ENCODE measurements at regions not wholly inside any gene's neighbourhood (a gene's known extent, or its start where the extent isn't known, plus 50 kb on each side); places are given as distances from the start of the nearest gene placed in this dataset.
"Not testable (repeated sequence)": the region's sequence is repeated elsewhere in the genome, so short reads cannot be mapped to it uniquely, and the experiment has no call there.

DNA sequence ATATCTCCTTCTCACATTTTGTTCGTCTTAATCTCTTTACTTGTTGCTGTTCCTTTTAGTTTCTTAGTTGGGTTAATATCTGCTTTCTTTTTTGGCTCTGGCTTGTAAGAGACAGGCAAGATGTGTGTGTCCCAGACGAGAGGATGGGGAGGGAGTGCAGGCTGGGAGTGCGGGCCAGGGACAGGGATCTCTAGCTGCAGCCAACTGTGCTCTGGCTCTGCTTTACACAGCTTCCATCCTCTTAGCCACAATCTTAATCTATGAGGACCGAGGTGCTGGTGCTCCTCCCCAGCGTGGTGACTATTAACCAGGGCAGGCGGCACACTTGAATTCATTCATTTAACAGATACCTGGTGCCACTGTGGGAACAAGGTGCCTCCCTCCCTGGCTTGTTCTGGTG lies 70.9 kb upstream of the WASF3 start:
- in situ Hi-C loops (cut with HindIII; ENCODE audit: low sequenced_read_pairs), result no loop called here
- no peak overlapping the region for H3K4me3 ChIP-seq (ENCODE audit: low read depth, low read length)
- TF ChIP-seq, protein P1, sequence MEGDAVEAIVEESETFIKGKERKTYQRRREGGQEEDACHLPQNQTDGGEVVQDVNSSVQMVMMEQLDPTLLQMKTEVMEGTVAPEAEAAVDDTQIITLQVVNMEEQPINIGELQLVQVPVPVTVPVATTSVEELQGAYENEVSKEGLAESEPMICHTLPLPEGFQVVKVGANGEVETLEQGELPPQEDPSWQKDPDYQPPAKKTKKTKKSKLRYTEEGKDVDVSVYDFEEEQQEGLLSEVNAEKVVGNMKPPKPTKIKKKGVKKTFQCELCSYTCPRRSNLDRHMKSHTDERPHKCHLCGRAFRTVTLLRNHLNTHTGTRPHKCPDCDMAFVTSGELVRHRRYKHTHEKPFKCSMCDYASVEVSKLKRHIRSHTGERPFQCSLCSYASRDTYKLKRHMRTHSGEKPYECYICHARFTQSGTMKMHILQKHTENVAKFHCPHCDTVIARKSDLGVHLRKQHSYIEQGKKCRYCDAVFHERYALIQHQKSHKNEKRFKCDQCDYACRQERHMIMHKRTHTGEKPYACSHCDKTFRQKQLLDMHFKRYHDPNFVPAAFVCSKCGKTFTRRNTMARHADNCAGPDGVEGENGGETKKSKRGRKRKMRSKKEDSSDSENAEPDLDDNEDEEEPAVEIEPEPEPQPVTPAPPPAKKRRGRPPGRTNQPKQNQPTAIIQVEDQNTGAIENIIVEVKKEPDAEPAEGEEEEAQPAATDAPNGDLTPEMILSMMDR (IDR thresholded peaks at IDR 0.05; ENCODE audit: low read depth, low read length, missing control alignments), result no peak
- DNase-seq (ENCODE audit: low read depth), result no peak

DNA sequence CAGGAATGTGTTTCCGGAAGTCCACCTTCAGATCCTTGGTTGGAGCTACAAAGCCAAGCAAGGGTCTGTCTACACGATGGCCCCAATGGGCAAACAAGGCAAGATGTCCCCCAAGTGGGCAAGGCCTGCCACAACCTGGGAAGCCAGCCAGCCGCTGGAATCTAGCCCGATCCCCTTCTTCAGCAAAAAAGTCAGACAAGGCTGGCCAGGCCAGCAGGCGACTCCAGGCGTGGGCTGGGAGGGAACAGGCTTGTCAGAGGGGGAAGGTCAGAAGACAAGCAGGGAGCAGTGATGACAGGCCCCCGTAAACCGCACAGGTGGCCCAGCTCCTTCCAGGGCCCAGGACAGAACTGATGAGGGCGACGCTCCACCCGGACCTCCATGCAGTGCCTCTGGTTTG lies 69.7 kb upstream of the WASF3 start:
- no peak overlapping the region for H3K4me3 ChIP-seq (ENCODE audit: low read depth, low read length)
- no peak for DNase-seq (ENCODE audit: low read depth)
- in situ Hi-C loops (cut with HindIII; ENCODE audit: low sequenced_read_pairs), result no loop called here
- TF ChIP-seq, protein P1 (IDR thresholded peaks at IDR 0.05; ENCODE audit: low read depth, low read length, missing control alignments), result no peak

DNA sequence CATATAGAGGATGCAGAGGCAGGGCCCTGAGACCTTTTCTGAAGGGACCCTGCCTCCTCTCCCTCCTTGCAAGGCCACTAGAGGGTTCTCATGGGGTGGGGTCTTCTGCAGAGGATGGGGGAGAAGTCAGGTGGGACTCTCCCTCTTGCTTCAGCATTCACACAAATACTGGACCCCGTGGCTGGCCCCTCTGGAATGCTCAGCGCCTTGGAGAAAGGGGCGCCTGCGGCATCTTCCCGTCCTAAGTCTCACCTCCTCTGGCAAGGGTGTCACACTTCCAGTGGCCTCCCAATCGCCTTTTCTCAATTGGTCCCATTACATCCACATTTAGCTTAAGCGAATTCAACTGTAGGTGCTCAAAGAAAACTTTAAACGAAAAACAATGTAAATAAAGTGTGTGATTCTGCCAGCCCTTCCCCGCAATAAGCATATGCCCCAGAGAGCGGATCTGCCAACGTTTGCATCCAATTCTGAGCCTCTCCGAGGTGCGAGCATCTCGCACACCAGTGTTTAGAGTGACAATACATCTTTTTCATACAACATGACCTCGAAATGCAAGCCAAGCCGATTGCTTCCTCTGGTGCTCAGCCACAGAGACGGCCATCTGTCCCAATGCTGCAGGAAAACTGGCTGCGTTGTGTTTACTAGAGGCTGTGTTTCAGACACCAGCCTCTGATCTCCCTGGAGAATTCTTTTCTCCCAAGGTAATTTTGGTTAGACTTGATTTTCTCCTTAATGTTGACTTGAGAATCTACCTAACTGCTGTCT lies 69.1 kb upstream of the WASF3 start:
- H3K4me3 ChIP-seq (ENCODE audit: low read depth, low read length), result no peak overlapping the region
- TF ChIP-seq, protein P1 (IDR thresholded peaks at IDR 0.05; ENCODE audit: low read depth, low read length, missing control alignments), result no peak
- no peak for DNase-seq (ENCODE audit: low read depth)
- in situ Hi-C loops (cut with HindIII; ENCODE audit: low sequenced_read_pairs), result no loop called here

DNA sequence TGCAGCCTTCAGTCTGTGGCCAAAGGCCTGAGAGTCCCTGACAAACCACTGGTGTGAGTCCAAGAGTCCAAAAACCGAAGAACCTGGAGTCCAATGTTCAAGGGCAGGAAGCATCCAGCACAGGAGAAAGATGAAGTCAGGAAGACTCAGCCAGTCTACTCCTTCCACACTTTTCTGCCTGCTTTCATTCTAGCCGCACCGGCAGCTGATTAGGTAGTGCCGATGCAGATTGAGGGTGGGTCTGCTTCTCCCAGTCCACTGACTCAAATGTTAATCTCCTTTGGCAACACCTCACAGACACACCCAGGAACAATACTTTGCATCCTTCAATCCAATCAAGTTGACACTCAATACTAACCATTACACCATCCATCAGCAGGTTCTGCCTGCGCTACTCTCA lies 65.2 kb upstream of the WASF3 start:
- DNase-seq (ENCODE audit: low read depth); in situ Hi-C loops (cut with HindIII; ENCODE audit: low sequenced_read_pairs); H3K4me3 ChIP-seq (ENCODE audit: low read depth, low read length): not testable (repeated sequence)

DNA sequence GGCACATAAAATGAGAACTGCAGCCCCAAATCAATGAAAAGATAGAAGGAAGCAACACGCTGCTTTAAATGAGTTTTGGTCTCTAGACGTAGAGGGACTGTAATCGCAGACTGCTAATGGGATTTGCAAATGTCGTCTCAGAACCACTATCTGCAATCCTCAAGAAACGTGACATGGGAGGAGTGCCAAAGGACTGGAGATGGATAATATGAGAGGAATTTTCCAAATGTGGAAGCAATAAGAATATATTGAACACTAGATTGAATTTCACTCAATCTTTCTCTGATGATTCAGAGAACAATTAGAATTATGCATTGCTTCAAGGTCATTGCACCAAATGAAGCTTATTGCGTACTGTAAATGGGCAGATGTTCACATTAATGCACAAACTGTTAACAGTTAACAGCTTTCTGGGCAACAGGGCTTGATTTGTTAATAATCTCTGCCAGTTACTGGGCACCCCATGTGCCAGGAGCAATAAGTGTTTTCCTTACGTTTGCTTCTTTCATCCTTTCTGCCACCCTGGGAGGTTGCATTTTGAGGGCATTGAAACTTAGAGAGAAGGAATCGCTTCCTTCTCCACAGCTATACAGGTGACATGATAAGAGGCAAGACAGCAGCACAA lies 62.8 kb upstream of the WASF3 start:
- no peak overlapping the region for H3K4me3 ChIP-seq (ENCODE audit: low read depth, low read length)
- TF ChIP-seq, protein P1 (IDR thresholded peaks at IDR 0.05; ENCODE audit: low read depth, low read length, missing control alignments), result no peak
- in situ Hi-C loops (cut with HindIII; ENCODE audit: low sequenced_read_pairs), result no loop called here
- DNase-seq (ENCODE audit: low read depth), result no peak

DNA sequence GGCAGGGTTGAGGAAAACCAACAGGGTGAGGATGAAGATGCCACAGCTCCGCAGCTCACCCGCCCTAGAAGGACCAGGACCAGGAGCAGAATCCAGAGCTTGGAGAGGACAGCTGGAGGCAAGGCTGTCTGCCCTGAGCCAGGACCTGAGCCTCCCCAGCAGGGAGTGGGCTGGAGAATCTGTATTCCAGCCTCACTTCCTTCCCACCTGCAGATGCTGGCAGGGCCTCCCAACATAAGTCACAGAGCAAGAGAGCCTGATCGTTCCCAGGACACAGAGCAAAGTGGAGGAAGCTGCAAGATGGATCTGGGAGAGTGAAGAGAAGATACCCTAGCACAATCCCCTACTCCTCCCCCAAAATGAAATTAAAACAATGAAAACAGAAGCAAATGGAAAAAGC lies 61.7 kb upstream of the WASF3 start:
- no peak for DNase-seq (ENCODE audit: low read depth)
- in situ Hi-C loops (cut with HindIII; ENCODE audit: low sequenced_read_pairs), result no loop called here
- H3K4me3 ChIP-seq (ENCODE audit: low read depth, low read length), result no peak overlapping the region
- TF ChIP-seq, protein P1 (IDR thresholded peaks at IDR 0.05; ENCODE audit: low read depth, low read length, missing control alignments), result no peak

DNA sequence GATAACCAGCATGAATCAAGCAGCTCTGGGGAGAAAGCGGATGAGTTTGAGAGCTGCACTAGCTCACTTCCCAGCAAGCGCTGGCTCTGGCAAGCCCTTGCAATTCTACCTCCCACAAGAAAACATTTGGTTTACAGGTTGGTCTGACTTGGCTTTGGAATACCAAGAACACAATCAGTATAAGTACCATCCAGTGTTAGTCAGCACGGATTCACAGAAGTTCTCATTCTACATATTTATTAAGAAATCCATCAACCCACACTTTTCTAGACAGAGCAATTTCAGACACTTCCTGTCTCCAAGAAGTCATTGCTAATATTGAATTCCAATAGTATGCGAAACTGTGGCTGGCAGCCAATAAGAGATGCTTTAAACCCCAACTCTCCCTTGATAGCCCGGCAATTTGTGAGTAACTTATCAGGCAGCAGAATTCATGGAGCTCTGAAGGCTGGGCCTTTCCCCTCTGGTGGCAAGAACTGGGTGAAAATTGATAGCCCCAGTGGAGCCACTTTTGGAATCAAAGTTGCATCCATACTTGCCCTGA lies 59.4 kb upstream of the WASF3 start:
- no peak overlapping the region for H3K4me3 ChIP-seq (ENCODE audit: low read depth, low read length)
- in situ Hi-C loops (cut with HindIII; ENCODE audit: low sequenced_read_pairs), result no loop called here
- peak; percentile 24 for DNase-seq (ENCODE audit: low read depth)
- TF ChIP-seq, protein P1 (IDR thresholded peaks at IDR 0.05; ENCODE audit: low read depth, low read length, missing control alignments), result no peak
